ENCODE measurements at regions not wholly inside any gene's neighbourhood (a gene's known extent, or its start where the extent isn't known, plus 50 kb on each side); places are given as distances from the start of the nearest gene placed in this dataset.

- DNase-seq (ENCODE audit: low read depth in 2 of 2), result no peak
Observed at GRCh38 chr5:130805648-130806047, 359.4 kb downstream of the HINT1 start.

DNA sequence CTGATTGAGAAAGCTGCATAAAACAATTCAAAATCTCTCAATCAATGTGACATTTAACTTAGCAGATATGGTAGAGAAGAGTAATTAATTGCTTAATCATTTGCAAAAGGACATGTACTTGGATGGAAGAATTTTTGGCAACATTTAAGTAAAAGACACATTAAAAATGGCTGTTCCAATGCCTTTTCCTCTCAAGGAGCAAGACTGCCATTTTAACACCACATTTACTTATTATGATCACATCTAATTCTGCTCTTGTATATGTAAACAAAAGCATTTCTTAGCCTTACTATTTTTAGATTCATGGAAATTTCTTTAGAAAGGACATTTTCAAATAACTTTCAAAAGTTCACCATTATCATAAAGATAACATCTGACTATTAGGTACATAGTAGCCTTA is 360.0 kb downstream of the HINT1 start:
- DNase-seq (ENCODE audit: low read depth in 2 of 2), result no peak
- no peak overlapping the region for H3K4me3 ChIP-seq (replicated peaks in 1 of 2; ENCODE audit: low read depth in 2 of 2, low read length in 2 of 2)
- no peak for TF ChIP-seq CTCF (IDR thresholded peaks at IDR 0.05; ENCODE audit: low read depth, low read length)

More at GRCh38 chr5:130805648-130806047, 359.4 kb downstream of the HINT1 start:
- no peak overlapping the region for H3K4me3 ChIP-seq (replicated peaks in 1 of 2; ENCODE audit: low read depth in 2 of 2, low read length in 2 of 2)
- TF ChIP-seq CTCF (IDR thresholded peaks at IDR 0.05; ENCODE audit: low read depth, low read length), result no peak

- TF ChIP-seq CTCF (IDR thresholded peaks at IDR 0.05; ENCODE audit: low read depth, low read length), result no peak
- DNase-seq (ENCODE audit: low read depth in 2 of 2), result no peak
- H3K4me3 ChIP-seq (replicated peaks in 1 of 2; ENCODE audit: low read depth in 2 of 2, low read length in 2 of 2), result no peak overlapping the region
Observed at GRCh38 chr5:130801963-130802362, 363.1 kb downstream of the HINT1 start.

DNA sequence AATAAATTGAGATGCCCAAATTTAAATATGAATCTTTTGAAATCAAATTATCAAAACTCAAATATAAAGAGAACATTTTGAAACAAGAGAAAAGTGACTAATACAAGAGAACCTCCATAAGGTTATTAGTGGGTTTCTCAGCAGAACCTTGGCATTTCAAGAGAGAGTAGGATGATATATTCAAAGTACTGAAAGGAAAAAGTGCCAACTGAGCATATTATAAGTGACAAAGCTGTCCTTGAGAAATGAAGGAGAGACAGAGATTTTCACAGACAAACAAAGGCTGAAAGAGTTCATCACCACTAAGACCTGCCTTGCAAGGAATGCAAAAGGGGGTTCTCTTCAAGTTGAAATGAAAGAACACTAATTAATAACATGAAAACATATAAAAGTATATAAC is 366.0 kb downstream of the HINT1 start:
- no peak for TF ChIP-seq CTCF (IDR thresholded peaks at IDR 0.05; ENCODE audit: low read depth, low read length)
- no peak overlapping the region for H3K4me3 ChIP-seq (replicated peaks in 1 of 2; ENCODE audit: low read depth in 2 of 2, low read length in 2 of 2)
- no peak for DNase-seq (ENCODE audit: low read depth in 2 of 2)

GRCh38 chr5:130797303-130797702 is 367.8 kb downstream of the HINT1 start:
- DNase-seq (ENCODE audit: low read depth in 2 of 2), result no peak
- H3K4me3 ChIP-seq (replicated peaks in 1 of 2; ENCODE audit: low read depth in 2 of 2, low read length in 2 of 2), result no peak overlapping the region
- TF ChIP-seq CTCF (IDR thresholded peaks at IDR 0.05; ENCODE audit: low read depth, low read length), result no peak

DNA sequence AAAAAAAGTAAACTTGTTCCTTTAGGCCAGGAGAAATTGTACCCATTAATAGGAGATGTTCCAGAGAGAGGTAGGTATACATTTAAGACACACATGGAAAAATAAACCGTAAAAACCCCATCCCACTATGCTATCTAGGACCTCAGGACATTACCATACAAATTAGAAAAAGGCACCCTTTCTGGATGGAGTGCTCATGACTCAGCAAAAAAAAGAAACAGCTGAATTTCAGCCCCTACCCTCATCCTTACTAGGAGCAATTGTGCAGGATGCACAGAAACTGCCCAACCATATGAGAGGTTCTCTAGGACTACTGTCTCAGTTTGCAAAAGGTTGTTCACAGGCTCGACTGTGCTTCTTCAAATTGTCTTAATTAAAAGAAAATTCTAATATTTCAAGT is 368.2 kb downstream of the HINT1 start:
- no peak for TF ChIP-seq CTCF (IDR thresholded peaks at IDR 0.05; ENCODE audit: low read depth, low read length)
- no peak overlapping the region for H3K4me3 ChIP-seq (replicated peaks in 1 of 2; ENCODE audit: low read depth in 2 of 2, low read length in 2 of 2)
- DNase-seq (ENCODE audit: low read depth in 2 of 2), result no peak

DNA sequence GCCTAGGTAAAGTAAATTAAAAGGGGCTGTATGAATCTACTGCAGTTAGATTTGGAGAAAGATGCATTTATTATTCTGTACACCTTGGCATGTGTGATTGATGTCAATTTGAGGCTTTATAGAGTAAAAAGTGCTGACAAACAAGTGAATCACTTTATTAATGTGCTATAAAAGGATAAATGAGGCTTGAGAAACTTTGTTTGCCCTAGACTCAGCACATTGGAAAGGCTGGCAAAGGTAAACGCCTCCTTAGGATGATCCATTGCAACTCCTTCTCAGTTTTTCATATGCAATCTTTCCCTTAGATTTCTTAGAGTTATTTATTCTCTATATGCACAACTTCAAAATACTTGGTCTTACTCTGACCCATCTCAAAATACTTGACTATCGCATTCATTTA is 369.0 kb downstream of the HINT1 start:
- no peak overlapping the region for H3K4me3 ChIP-seq (replicated peaks in 1 of 2; ENCODE audit: low read depth in 2 of 2, low read length in 2 of 2)
- no peak for DNase-seq (ENCODE audit: low read depth in 2 of 2)
- no peak for TF ChIP-seq CTCF (IDR thresholded peaks at IDR 0.05; ENCODE audit: low read depth, low read length)

Data from cardiac fibroblast (primary cell).